ENCODE measurements at regions not wholly inside any gene's neighbourhood (a gene's known extent, or its start where the extent isn't known, plus 50 kb on each side); places are given as distances from the start of the nearest gene placed in this dataset.
A peak's percentile ranks its signal among the peaks of the same experiment; 100 is the strongest.
"Not testable (repeated sequence)": the region's sequence is repeated elsewhere in the genome, so short reads cannot be mapped to it uniquely, and the experiment has no call there.

- H3K4me3 Mint-ChIP-seq: no peak overlapping the region
- CTCF ChIA-PET: no interaction called here
- ATAC-seq (no peak), DNase-seq (no peak)
- no peaks in the 10 kb centered on the region for H3K27me3 Mint-ChIP-seq
- H3K36me3 Mint-ChIP-seq: no peaks in the 10 kb centered on the region
- no peak overlapping the region for H3K27ac Mint-ChIP-seq
- H3K9me3 Mint-ChIP-seq (ENCODE audit: low read depth): no peaks in the 10 kb centered on the region
- no peaks in the 10 kb centered on the region for H3K4me1 Mint-ChIP-seq
These were observed 209.6 kb downstream of the EMP1 start for GRCh38 chr12:13405961-13406703.

DNA sequence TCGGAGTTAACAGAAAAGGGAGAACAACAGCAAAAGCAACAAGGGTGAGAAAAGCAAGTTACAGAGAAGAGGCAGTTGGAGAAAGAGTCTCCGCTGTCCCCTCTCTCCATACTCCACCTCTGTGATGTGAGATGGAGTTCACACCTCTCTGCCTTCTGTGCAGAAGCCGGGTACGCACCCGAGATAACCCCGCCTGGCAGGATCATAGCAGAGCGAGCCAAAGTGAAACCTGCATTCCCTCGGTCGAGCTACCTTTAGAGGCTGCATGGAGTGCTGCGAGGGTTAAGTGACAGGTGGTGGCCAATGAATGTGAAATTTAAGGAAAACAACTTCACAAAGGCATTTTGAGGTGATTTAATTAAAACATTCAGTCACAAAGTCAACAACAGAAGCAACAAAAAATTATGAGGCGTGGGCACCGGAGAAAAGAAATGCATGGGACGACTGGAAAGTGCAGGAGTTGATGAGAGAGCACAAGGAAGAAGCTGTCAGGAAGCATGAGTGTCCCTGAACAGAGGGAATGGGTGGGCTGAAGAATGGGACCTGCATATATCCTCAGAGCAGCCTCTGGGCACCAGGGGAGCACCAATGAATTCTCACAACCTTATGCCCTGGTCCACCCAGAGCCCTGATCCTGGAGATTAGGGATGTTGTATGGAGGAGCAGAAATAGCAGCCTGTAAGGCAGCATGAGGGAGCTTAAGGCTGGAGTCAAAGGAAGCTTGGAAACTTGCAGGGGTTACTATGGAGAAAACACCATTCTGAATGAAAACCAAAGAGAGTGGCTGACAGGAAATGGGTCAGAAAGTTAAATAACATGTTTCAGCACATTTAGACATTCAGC, 208.3 kb downstream of the EMP1 start:
- no peaks in the 10 kb centered on the region for H3K36me3 Mint-ChIP-seq
- H3K9me3 Mint-ChIP-seq (ENCODE audit: low read depth): no peaks in the 10 kb centered on the region
- ATAC-seq: no peak
- H3K4me3 Mint-ChIP-seq: no peak overlapping the region
- no peaks in the 10 kb centered on the region for H3K27me3 Mint-ChIP-seq
- H3K4me1 Mint-ChIP-seq: no peaks in the 10 kb centered on the region
- no peak overlapping the region for H3K27ac Mint-ChIP-seq
- CTCF ChIA-PET: no interaction called here
- DNase-seq: no peak

GRCh38 chr12:13404111-13404628, 207.6 kb downstream of the EMP1 start:
- Mint-ChIP-seq H3K36me3 (no peaks in the 10 kb centered on the region), H3K9me3 (ENCODE audit: low read depth) (no peaks in the 10 kb centered on the region), H3K4me3 (no peak overlapping the region), H3K27me3 (no peaks in the 10 kb centered on the region), H3K4me1 (no peaks in the 10 kb centered on the region), H3K27ac (no peak overlapping the region)
- ATAC-seq (no peak), DNase-seq (no peak)
- CTCF ChIA-PET: no interaction called here

GRCh38 chr12:13391375-13391774, 194.8 kb downstream of the EMP1 start:
- H3K4me1 Mint-ChIP-seq; H3K9me3 Mint-ChIP-seq (ENCODE audit: low read depth); ATAC-seq; CTCF ChIA-PET; H3K36me3 Mint-ChIP-seq; H3K4me3 Mint-ChIP-seq; H3K27ac Mint-ChIP-seq; H3K27me3 Mint-ChIP-seq; DNase-seq: not testable (repeated sequence)

DNA sequence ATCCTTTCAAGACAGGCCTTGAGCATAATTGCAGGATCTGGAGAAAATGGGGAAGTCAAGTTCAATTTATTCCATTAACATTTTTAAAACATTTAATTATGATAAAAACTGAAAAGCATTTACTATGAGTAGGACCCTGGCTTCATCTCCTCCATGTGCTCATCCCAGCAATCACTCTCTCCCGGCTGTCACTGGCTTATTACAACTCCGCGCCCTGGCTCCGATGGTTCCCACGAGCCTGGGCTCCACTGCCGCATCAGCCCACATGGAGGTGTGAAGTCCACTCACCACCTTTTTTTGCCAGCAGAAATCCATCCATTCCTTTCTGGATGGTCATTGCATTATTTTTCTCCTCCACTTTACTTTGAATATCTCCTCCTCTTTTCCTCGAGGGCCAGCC, 194.4 kb downstream of the EMP1 start:
- H3K9me3 Mint-ChIP-seq (ENCODE audit: low read depth): no peaks in the 10 kb centered on the region
- DNase-seq: no peak
- no peaks in the 10 kb centered on the region for H3K27me3 Mint-ChIP-seq
- H3K36me3 Mint-ChIP-seq: no peaks in the 10 kb centered on the region
- ATAC-seq: no peak
- H3K4me1 Mint-ChIP-seq: no peaks in the 10 kb centered on the region
- H3K27ac Mint-ChIP-seq: no peak overlapping the region
- H3K4me3 Mint-ChIP-seq: no peak overlapping the region
- CTCF ChIA-PET: no interaction called here

DNA sequence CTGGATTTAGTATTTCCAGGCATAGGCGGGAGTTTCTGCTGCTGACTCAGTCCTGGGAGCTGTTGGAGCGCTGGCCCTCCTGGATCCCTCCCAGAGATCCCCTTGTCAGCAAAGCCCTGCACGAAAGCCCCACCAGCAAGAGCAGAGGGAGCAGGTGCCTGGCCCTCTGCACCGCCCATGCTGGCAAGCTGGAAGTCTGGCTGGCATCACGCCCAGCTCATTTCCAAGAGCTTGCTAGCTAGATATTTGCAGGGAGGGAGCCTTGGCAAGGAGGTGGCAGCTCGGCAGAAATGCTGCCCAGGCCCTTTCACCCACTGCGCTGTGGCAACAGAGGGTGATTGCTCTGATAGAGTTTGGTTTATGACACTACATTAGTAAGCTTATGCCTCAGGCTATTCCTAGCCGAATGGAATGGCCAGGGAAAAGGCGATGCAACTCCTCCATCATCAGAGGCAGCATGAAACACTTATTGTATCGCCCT, 193.9 kb downstream of the EMP1 start:
- no peaks in the 10 kb centered on the region for H3K36me3 Mint-ChIP-seq
- CTCF ChIA-PET: no interaction called here
- no peaks in the 10 kb centered on the region for H3K27me3 Mint-ChIP-seq
- H3K27ac Mint-ChIP-seq: no peak overlapping the region
- H3K4me3 Mint-ChIP-seq: no peak overlapping the region
- no peaks in the 10 kb centered on the region for H3K9me3 Mint-ChIP-seq (ENCODE audit: low read depth)
- DNase-seq: no peak
- ATAC-seq: no peak
- H3K4me1 Mint-ChIP-seq: no peaks in the 10 kb centered on the region

- peaks cover 9% of the 10 kb centered on the region for H3K27me3 Mint-ChIP-seq
- H3K4me3 Mint-ChIP-seq: no peak overlapping the region
- no peaks in the 10 kb centered on the region for H3K4me1 Mint-ChIP-seq
- H3K27ac Mint-ChIP-seq: no peak overlapping the region
- CTCF ChIA-PET: interaction anchor here (0.9 kb wide), 1 partner anchor 25 kb away, joined by 3 read pairs; no protein-coding TSS in a partner anchor
- no peak for ATAC-seq
- no peaks in the 10 kb centered on the region for H3K9me3 Mint-ChIP-seq (ENCODE audit: low read depth)
- H3K36me3 Mint-ChIP-seq: no peaks in the 10 kb centered on the region
- DNase-seq: no peak
These were observed 190.6 kb downstream of the EMP1 start for GRCh38 chr12:13387101-13387500.

DNA sequence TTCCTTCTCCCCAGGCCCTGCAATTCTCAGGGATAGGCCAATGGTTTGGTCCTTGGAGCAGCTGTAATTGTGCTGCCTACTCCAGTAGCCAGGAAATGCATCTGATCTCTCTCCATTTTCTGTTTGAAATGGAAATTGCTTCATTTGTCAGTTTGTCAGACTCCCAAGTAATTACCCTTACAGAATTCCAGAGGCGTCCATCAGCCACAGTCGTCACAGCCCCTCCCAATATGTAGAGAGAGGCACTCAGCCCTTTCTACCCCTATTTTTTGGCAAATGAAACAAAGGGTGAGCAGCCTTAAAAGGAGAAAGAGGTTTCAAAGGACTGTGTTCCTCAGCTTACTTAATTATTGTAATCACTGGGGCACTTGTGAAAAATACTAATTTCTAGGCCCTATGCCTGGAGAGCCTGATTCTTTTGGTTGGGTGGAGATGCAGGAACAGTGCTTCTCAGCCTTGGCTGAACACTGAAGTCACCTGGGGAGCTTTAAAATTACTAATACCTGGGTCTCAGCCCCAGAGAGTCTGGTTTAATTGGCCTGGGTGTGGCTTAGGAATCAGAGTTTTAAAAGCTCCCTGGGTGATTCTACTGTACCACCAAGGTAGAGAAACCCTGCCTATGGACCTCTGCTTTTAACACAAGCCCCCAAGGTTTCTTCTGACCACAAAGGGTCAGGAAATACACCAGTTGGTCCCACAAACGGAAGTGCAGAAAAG, 190.0 kb downstream of the EMP1 start:
- Mint-ChIP-seq H3K4me3 (no peak overlapping the region), H3K9me3 (ENCODE audit: low read depth) (no peaks in the 10 kb centered on the region), H3K4me1 (no peaks in the 10 kb centered on the region), H3K36me3 (no peaks in the 10 kb centered on the region), H3K27me3 (peaks cover 11% of the 10 kb centered on the region), H3K27ac (no peak overlapping the region)
- ATAC-seq (no peak), DNase-seq (no peak)
- CTCF ChIA-PET: interaction anchor here (0.9 kb wide), 1 partner anchor 24 kb away, joined by 3 read pairs; no protein-coding TSS in a partner anchor

- DNase-seq: no peak
These were observed 186.9 kb downstream of the EMP1 start for GRCh38 chr12:13383379-13383778.

DNA sequence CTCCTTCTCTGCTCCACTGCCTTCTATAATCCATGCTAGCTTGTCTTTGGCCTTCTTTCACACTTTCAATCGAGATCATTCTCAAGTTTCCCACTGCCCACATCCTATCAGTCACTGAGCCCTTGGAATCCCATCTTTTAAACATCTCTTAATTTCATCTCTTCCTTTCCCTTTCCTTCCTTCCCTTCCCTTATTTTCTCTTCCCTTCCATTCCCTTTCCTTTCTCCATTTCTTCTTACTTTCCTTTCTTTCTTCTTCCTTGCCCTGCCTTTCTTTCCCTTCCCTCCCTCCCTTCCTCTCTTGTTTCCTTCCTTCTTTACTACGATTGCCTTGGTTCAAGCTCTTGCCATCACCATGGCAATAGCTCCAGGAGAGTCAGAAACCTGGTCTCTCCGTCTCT, 183.8 kb downstream of the EMP1 start:
- H3K9me3 Mint-ChIP-seq (ENCODE audit: low read depth): no peaks in the 10 kb centered on the region
- peaks cover 17% of the 10 kb centered on the region for H3K27me3 Mint-ChIP-seq
- no peak overlapping the region for H3K4me3 Mint-ChIP-seq
- CTCF ChIA-PET: no interaction called here
- H3K27ac Mint-ChIP-seq: no peak overlapping the region
- no peak for ATAC-seq
- no peaks in the 10 kb centered on the region for H3K36me3 Mint-ChIP-seq
- no peaks in the 10 kb centered on the region for H3K4me1 Mint-ChIP-seq
- no peak for DNase-seq

More at GRCh38 chr12:13383379-13383778, 186.9 kb downstream of the EMP1 start:
- Mint-ChIP-seq H3K4me3 (no peak overlapping the region), H3K4me1 (no peaks in the 10 kb centered on the region), H3K9me3 (ENCODE audit: low read depth) (no peaks in the 10 kb centered on the region), H3K27ac (no peak overlapping the region), H3K36me3 (no peaks in the 10 kb centered on the region), H3K27me3 (peaks cover 15% of the 10 kb centered on the region)
- no peak for ATAC-seq
- CTCF ChIA-PET: no interaction called here

DNA sequence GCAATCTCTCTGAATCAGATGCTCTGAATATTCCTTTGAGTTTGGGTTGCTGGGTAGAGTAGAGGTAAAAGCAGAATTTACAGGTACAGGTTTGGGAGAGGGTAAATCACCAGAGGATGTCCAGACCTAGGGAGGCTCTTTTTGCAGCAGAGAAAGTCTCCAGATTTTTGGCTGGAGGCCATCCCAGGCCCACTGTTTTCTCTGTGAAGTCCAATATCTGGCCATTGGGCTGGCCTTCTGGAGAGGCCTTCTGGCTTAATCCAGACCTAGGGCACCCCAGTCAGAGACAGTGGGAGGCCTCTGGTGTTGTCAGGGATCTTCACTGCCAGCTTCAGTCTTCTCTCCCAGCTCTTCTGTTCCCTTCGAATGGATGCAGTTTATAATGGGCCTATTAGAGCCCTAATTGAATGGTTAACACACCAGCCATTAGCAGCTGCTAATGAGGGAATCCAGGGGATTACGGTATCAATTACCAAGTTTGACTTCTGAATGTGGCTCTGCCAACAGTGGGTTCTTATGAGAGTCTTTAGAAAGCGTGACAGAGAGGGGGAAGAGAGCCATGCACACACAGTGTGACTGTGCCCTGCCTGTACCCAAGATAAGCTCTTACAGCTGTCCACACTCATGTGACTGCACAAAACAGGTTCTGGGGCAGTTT, 183.1 kb downstream of the EMP1 start:
- Mint-ChIP-seq H3K36me3 (no peaks in the 10 kb centered on the region), H3K9me3 (ENCODE audit: low read depth) (no peaks in the 10 kb centered on the region), H3K4me3 (no peak overlapping the region), H3K4me1 (no peaks in the 10 kb centered on the region), H3K27me3 (peaks cover 17% of the 10 kb centered on the region), H3K27ac (no peak overlapping the region)
- ATAC-seq (no peak), DNase-seq (peak; percentile 11)
- CTCF ChIA-PET: no interaction called here

DNA sequence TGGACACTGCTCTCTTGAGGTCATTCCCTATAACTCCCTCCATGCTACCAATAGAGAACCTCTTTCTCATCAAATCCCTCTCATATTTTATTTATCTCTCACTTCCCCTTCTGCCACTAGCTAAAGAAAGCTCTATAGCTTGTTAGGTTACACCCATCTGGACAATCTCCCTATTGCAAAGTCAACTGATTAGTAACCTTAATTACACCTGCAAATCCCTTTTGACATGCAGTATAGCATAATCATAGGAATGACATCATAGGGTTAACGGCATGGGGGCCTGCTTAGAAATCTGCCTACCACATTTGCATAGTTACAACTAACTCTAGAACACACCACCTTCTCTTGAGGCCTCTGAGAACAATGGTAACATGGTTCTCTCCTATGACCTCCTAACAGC, 181.2 kb downstream of the EMP1 start:
- CTCF ChIA-PET: interaction anchor here (1.0 kb wide), 1 partner anchor 15 kb away, joined by 3 read pairs; no protein-coding TSS in a partner anchor
- H3K4me3 Mint-ChIP-seq: no peak overlapping the region
- no peak overlapping the region for H3K27ac Mint-ChIP-seq
- peaks cover 15% of the 10 kb centered on the region for H3K27me3 Mint-ChIP-seq
- no peak for ATAC-seq
- H3K9me3 Mint-ChIP-seq (ENCODE audit: low read depth): no peaks in the 10 kb centered on the region
- DNase-seq: no peak
- no peaks in the 10 kb centered on the region for H3K4me1 Mint-ChIP-seq
- no peaks in the 10 kb centered on the region for H3K36me3 Mint-ChIP-seq
